HG02759 (cell line): ENCODE measurements at regions not wholly inside any gene's neighbourhood (a gene's known extent, or its start where the extent isn't known, plus 50 kb on each side); places are given as distances from the start of the nearest gene placed in this dataset.

Experiments
- ATAC-seq: cut with Tn5 transposase; IDR thresholded peaks from one replicate; pipeline ENCODE4 v1.9.1; 2021; ENCODE audit warnings: mild to moderate bottlenecking, moderate library complexity; ENCODE audit not compliant: unreplicated experiment

GRCh38 chr21:22993822-22994574 lies 1995.8 kb downstream of the NCAM2 start:
- ATAC-seq = no peak

GRCh38 chr21:23003951-23004350 lies 2005.7 kb downstream of the NCAM2 start:
- ATAC-seq = no peak

GRCh38 chr21:23008601-23009202 lies 2010.5 kb downstream of the NCAM2 start:
- no peak for ATAC-seq

GRCh38 chr21:23009360-23009759 lies 2011.2 kb downstream of the NCAM2 start:
- no peak for ATAC-seq

GRCh38 chr21:23014021-23014420 lies 2015.8 kb downstream of the NCAM2 start:
- ATAC-seq = no peak

GRCh38 chr21:23016617-23017016 lies 2018.4 kb downstream of the NCAM2 start:
- ATAC-seq = no peak

- no peak for ATAC-seq
These were observed 2019.8 kb downstream of the NCAM2 start for GRCh38 chr21:23017989-23018388.

GRCh38 chr21:23020969-23021368 lies 2022.8 kb downstream of the NCAM2 start:
- ATAC-seq = no peak

GRCh38 chr21:23021481-23021880 lies 2023.3 kb downstream of the NCAM2 start:
- ATAC-seq = no peak

- no peak for ATAC-seq
These were observed 2028.7 kb downstream of the NCAM2 start for GRCh38 chr21:23026878-23027277.

GRCh38 chr21:23039846-23040245 lies 2041.6 kb downstream of the NCAM2 start:
- ATAC-seq = no peak

- no peak for ATAC-seq
These were observed 2047.7 kb downstream of the NCAM2 start for GRCh38 chr21:23045955-23046354.

- ATAC-seq = no peak
These were observed 2069.5 kb downstream of the NCAM2 start for GRCh38 chr21:23067672-23068071.

- ATAC-seq = no peak
These were observed 2085.0 kb downstream of the NCAM2 start for GRCh38 chr21:23083242-23083641.

- no peak for ATAC-seq
These were observed 2095.1 kb downstream of the NCAM2 start for GRCh38 chr21:23093259-23093658.

GRCh38 chr21:23099185-23099584 lies 2101.0 kb downstream of the NCAM2 start:
- ATAC-seq = no peak

- no peak for ATAC-seq
These were observed 2102.9 kb downstream of the NCAM2 start for GRCh38 chr21:23101111-23101510.

- ATAC-seq = no peak
These were observed 2110.3 kb downstream of the NCAM2 start for GRCh38 chr21:23108533-23108932.

GRCh38 chr21:23111070-23111600 lies 2112.9 kb downstream of the NCAM2 start:
- no peak for ATAC-seq

- ATAC-seq = no peak
These were observed 2121.3 kb downstream of the NCAM2 start for GRCh38 chr21:23119491-23119890.

- no peak for ATAC-seq
These were observed 2129.8 kb downstream of the NCAM2 start for GRCh38 chr21:23127973-23128372.

GRCh38 chr21:23130308-23130707 lies 2132.1 kb downstream of the NCAM2 start:
- ATAC-seq = no peak
